ENCODE measurements at regions not wholly inside any gene's neighbourhood (a gene's known extent, or its start where the extent isn't known, plus 50 kb on each side); places are given as distances from the start of the nearest gene placed in this dataset.
A peak's percentile ranks its signal among the peaks of the same experiment; 100 is the strongest.
"Not testable (repeated sequence)": the region's sequence is repeated elsewhere in the genome, so short reads cannot be mapped to it uniquely, and the experiment has no call there.

GRCh38 chr1:147388969-147389368 is 146.5 kb downstream of the CHD1L start:
- DNase-seq (ENCODE audit: low spot score in 2 of 2, unreplicated experiment in 2 of 2), result no peak
- peaks cover 9% of the 10 kb centered on the region for H3K9me3 Mint-ChIP-seq
- H3K36me3 Mint-ChIP-seq, result no peaks in the 10 kb centered on the region
- TF ChIP-seq CTCF (IDR thresholded peaks at IDR 0.05; ENCODE audit: unreplicated experiment), result no peak
- H3K4me1 Mint-ChIP-seq, result no peaks in the 10 kb centered on the region
- no peak overlapping the region for H3K4me3 Mint-ChIP-seq
- H3K27ac Mint-ChIP-seq, result no peak overlapping the region
- peaks cover 13% of the 10 kb centered on the region for H3K27me3 Mint-ChIP-seq (ENCODE audit: low read depth)

GRCh38 chr1:147389532-147390184 is 147.2 kb downstream of the CHD1L start:
- Mint-ChIP-seq H3K4me3 (no peak overlapping the region), H3K27me3 (ENCODE audit: low read depth) (peaks cover 12% of the 10 kb centered on the region), H3K36me3 (no peaks in the 10 kb centered on the region), H3K9me3 (peaks cover 9% of the 10 kb centered on the region), H3K27ac (no peak overlapping the region), H3K4me1 (no peaks in the 10 kb centered on the region)
- TF ChIP-seq CTCF (IDR thresholded peaks at IDR 0.05; ENCODE audit: unreplicated experiment), result peak; percentile 66
- no peak for DNase-seq (ENCODE audit: low spot score in 2 of 2, unreplicated experiment in 2 of 2)

GRCh38 chr1:147390185-147390542 is 147.7 kb downstream of the CHD1L start:
- no peak overlapping the region for H3K27ac Mint-ChIP-seq
- no peak for DNase-seq (ENCODE audit: low spot score in 2 of 2, unreplicated experiment in 2 of 2)
- H3K4me1 Mint-ChIP-seq, result no peaks in the 10 kb centered on the region
- H3K4me3 Mint-ChIP-seq, result no peak overlapping the region
- H3K36me3 Mint-ChIP-seq, result no peaks in the 10 kb centered on the region
- TF ChIP-seq CTCF (IDR thresholded peaks at IDR 0.05; ENCODE audit: unreplicated experiment), result no peak
- H3K27me3 Mint-ChIP-seq (ENCODE audit: low read depth), result peaks cover 8% of the 10 kb centered on the region
- peaks cover 9% of the 10 kb centered on the region for H3K9me3 Mint-ChIP-seq

- Mint-ChIP-seq H3K27ac (no peak overlapping the region), H3K9me3 (peaks cover 10% of the 10 kb centered on the region), H3K4me3 (no peak overlapping the region), H3K4me1 (no peaks in the 10 kb centered on the region), H3K27me3 (ENCODE audit: low read depth) (peaks cover 4% of the 10 kb centered on the region), H3K36me3 (no peaks in the 10 kb centered on the region)
- TF ChIP-seq CTCF (IDR thresholded peaks at IDR 0.05; ENCODE audit: unreplicated experiment), result no peak
- DNase-seq (ENCODE audit: low spot score in 2 of 2, unreplicated experiment in 2 of 2), result no peak
These were observed 148.6 kb downstream of the CHD1L start for GRCh38 chr1:147391114-147391513.

DNA sequence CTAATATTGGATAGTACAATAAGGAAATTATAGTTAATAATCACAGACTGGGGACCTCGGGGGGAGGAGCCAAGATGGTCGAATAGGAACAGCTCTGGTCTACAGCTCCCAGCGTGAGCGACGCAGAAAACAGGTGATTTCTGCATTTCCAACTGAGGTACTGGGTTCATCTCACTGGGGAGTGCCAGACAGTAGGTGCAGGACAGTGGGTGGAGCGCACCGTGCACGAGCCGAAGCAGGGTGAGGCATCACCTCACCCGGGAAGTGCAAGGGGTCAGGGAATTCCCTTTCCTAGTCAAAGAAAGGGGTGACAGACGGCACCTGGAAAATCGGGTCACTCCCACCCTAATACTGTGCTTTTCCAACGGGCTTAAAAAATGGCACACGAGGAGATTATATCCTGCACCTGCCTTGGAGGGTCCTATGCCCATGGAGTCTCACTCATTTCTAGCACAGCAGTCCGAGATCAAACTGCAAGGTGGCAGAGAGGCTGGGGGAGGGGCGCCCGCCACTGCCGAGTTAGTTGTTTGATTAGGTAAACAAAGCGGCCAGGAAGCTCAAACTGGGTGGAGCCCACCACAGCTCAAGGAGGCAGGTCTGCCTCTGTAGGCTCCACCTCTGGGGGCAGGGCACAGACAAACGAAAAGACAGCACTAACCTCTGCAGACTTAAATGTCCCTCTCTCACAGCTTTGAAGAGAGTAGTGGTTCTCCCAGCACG is 138.8 kb upstream of the BCL9 start:
- peaks cover 27% of the 10 kb centered on the region for H3K9me3 Mint-ChIP-seq
- H3K36me3 Mint-ChIP-seq; H3K27ac Mint-ChIP-seq; H3K4me1 Mint-ChIP-seq; H3K4me3 Mint-ChIP-seq; DNase-seq (ENCODE audit: low spot score in 2 of 2, unreplicated experiment in 2 of 2); H3K27me3 Mint-ChIP-seq (ENCODE audit: low read depth): not testable (repeated sequence)

GRCh38 chr1:147404344-147404743 is 137.0 kb upstream of the BCL9 start:
- H3K4me1 Mint-ChIP-seq, result not testable (repeated sequence)

More at GRCh38 chr1:147404344-147404743, 137.0 kb upstream of the BCL9 start:
- not testable (repeated sequence) for DNase-seq (ENCODE audit: low spot score in 2 of 2, unreplicated experiment in 2 of 2); H3K36me3 Mint-ChIP-seq; H3K27me3 Mint-ChIP-seq (ENCODE audit: low read depth); H3K4me3 Mint-ChIP-seq; H3K27ac Mint-ChIP-seq
- H3K9me3 Mint-ChIP-seq, result peaks cover 23% of the 10 kb centered on the region
